ENCODE measurements at regions not wholly inside any gene's neighbourhood (a gene's known extent, or its start where the extent isn't known, plus 50 kb on each side); places are given as distances from the start of the nearest gene placed in this dataset.
"Not testable (repeated sequence)": the region's sequence is repeated elsewhere in the genome, so short reads cannot be mapped to it uniquely, and the experiment has no call there.

DNA sequence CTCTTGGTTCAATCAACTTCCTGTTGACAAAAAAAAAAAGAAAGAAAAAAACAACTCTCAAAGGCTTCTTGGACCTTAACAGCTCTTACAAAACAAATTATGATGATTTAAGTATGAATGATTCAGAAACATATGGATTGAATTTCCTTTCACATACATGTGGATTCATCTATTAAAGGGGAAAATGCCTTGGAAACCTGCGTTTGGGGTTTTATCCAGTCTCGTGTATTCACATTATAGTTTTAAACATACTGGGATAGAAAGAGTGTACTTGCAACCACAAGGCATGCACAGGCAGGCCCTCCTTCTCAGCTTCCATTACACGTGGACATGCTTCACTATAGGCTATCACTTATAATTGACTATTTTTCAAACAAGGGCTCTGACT is 286.7 kb downstream of the INHBA start:
- no peak for DNase-seq

DNA sequence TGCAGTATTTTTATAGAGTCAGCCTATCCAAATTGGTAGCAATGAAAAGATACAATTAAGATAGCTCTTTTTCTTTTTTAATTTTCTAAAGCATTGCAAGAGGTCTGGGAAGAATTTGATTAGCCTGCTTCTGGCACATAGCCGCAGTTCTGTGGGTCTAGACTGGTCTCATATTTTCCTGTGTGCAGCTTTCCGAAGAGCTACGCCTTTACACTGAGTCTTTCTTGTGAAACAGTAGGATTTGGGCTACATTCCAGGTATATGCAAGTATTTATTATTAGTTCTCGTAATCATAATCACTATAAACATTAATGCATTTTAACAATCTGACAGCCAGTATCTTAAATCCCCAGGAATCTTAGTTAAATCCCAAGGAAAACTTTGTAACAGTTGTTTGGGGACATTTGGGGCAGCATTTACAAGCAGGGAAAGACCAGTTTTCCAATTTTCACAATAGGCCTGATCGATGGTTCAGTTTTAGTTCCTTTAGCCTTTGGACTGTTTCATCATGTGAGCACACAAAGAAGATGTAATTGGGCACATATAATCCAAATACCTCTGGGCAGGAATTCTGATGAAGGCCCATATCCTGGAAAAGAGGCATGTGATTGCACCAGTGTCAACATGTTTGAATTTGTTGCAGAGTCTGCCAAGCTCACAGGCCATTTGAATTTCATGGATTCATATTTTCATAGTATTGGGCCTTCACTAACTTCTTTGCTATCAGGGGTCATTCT is 287.3 kb downstream of the INHBA start:
- DNase-seq = no peak

DNA sequence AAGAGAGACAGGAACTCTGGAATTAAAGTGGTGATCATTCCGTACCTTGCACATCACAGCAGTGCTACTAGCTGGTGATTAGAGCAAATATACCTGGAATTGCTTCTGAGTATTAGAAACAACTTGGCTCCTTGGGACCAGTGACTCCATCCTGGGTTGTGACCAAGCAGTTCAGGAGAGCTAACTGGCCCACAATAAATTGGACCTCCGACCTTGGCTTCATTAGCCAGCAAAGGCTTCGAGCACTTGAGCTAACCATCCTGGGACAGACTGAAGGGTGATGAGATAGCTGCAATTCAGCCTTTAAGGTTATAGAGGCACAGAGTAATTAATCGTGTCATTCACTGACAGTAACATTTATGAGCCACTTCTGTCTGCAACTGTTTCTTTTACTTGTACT is 287.8 kb downstream of the INHBA start:
- DNase-seq = no peak

DNA sequence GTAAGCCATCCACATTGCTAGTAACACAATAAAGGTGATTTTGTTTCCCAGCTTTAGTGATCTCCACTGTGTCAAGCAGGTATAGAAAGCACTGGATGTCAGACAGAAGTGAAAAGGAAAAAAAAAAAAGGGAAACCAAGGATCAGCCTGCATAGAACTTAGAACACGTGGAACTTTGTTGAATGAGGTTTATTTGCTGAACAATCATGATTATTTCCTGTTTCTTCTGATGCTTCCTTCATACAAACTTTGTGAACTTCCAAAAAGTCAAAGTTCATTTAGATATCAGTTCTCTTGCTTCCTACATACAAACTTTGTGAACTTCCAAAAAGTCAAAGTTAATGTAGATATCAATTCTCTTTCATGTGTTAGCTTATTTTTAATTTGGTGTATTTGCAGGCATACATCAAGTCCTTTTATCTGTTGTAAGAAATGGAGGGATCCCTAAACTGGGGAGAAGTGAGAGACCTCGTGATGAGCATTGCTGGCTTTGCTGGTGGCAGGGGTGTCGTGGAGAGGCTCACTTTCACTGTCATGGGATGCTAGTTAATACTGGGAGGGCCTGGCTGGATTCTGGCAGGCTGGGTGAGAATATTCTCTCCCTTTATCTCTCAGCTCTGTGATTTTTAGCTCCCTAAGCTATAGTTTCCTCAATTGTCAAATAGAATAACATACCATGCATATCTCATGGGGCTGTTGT is 298.4 kb downstream of the INHBA start:
- no peak for DNase-seq

DNA sequence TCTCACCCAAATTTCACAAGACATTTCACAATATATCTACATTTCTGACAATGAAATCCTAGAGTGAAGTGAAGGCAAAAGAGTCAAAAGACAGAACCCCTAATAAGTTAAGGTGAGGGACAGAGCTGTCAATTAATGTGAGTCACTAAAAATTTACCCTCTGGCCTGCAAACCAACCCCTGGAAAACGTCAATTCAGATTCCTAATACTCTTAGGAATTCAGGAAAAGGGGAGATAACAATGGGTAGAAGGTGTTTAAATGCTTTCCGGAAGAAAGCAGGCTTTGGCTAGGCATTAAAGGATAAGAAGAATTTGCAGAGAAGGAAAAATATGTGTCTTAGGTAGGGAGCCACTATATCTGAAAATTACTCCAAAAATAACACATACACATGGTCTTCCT is 299.6 kb downstream of the INHBA start:
- DNase-seq = no peak

DNA sequence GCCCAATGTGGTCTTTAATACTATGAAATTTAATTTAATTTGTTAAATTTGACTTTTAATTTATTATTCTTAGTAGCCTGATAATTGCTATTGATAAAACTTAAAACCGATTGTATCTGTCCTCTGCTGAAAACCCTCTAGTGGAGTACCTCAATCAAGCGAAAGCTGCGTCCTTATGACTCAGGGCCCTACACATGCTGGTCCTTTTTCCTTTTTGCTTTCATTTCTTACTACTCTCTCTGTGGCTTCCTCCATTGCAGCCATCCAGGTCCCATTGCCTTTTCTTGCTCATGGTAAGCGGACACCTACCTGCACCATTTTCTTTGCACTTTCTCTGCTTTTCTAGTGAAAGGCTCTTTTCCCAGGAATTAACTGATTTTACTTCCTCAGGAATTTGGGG is 301.1 kb downstream of the INHBA start:
- no peak for DNase-seq

DNA sequence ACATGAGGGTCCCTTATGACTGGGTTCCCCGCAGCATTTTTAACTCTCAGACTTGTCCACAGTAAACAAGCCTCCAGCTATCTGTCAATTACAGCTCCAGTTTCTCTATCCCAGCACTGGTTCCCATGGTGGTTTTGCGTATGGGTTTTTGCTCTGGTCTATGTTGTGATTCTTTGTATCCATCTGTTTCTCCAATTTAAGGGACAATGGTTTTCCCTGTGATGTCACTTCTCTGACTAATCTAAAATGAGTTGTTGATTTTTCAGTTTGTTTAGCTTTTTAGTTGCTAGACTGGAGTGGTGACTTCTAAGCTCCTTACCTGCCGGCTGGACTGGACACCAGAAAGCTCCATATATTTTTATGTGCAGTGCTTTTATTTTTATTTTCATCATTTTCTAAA is 303.7 kb downstream of the INHBA start:
- no peak for DNase-seq

DNA sequence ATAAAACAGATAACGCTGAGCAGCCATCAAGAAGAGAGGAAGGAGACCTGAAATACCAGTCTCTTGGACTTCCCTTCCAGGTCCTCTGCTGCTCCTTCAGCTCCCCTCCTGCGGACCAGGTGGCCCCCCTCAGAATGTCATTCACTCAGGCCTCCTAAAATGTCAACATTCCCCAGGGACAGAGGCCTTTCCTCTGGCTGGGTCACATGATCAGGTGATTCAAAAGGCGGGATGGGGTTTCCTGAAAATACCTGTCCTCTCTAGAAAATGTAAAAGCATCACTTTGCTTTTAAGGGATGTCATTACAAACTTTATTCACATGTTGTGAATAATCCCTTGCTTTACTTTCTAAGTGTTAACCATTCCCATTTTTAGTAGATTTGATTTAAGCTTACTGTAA is 311.1 kb downstream of the INHBA start:
- DNase-seq = no peak

DNA sequence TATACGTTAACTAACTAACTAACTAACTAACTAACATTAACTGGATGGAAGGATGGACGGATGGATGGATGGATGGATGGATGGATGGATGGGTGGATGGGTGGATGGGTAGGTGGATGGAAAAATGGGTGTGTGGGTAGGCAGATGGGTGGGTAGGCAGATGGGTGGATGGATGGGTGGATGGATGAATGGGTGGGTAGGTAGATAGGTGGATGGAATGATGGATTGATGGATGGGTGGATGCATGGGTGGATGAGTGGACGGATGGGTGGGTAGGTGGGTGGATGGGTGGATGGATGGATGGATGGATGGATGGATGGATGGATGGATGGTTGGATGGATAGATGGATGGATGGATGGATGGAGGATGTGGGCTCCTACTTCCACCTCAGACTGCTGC is 314.0 kb downstream of the INHBA start:
- DNase-seq = not testable (repeated sequence)

DNA sequence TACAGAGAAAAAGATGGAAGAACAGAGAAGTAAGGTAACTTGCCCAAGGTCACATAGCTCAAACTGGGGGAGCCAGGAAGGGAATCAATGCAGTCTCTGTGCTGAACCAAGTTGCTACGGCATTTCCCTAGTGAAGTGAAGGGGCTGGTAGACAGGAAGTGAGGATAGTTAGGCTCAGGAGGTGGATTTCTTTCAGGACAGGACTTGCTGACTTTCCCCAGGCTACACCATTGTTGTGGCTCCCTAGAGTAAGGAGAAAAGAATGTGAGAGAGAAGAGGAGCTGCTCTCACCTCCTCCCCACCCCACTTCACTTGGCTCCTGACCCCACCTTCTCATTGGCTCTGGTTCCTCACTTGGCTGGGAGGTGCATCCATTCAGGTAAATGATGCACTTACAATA is 316.9 kb downstream of the INHBA start:
- DNase-seq = no peak

DNA sequence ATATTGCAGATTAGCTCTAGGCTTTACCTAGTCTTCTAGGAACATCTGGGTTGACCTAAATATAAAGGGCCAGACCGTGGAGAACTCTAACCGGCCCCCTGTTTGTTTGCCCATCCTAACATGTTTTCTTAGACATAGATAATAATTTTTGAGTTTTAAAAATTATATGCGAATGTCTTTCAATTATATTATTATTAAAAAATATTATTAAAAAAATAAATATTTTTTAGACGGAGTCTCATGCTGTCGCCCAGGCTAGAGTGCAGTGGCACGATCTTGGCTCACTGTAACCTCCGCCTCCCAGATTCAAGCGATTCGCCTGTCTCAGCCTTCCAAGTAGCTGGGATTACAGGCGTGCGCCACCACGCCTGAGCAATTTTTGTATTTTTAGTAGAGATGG is 318.5 kb downstream of the INHBA start:
- DNase-seq = no peak

DNA sequence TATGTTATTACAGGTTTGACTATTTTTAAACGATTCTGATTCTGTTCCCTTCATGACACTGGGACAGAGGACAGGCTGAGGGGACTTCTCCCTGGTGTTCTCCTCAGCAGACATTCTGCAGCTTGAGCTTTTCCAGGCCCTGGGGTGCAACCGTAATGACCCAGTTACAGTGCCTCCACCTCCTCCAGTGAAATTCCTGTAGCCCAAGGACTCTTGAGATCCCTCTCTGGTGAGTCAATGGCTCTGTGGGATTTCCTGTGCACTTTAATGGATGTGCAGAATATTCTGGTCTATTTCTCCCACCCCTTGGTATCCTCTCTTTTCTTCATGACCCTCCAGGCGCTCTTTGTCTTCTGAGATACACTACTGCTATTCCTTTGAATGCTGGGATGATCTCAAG is 319.3 kb downstream of the INHBA start:
- no peak for DNase-seq

DNA sequence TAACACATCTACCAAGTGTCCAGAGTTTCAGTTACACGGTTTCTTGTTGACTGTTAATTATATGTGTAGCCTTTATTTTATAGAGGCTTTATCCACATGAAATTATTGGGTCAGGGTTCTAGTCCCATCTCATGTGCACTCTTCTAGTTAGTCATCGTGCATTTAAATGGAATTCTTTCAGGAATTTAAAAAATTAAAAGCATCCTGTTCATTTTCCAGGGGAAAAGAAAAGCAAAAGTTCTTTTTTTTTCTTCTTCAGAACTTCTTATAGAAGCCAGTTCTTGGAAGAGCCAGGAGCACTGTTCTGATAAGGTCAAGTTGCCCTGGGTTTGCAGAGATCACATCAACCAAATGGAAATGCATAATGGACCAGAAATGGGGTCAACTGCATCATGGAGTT is 324.7 kb downstream of the INHBA start:
- DNase-seq = no peak

DNA sequence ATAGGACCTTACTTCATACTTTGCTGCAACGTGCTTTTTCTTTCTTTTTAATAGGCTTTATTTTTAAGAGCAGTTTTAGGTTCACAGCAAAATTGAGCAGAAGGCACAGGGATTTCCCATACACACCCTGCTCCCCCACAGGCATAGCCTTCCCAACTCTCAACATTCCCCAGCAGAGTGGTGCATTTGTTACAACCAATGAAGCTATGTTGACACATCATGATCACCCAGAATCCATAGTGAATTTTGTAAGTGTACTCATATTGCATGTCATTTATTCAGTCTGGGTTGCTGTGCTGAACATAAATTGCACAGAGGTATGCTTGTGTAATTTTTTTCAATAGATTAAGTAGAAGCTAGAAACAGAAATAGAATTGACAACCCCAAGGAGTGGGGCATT is 327.3 kb downstream of the INHBA start:
- no peak for DNase-seq

DNA sequence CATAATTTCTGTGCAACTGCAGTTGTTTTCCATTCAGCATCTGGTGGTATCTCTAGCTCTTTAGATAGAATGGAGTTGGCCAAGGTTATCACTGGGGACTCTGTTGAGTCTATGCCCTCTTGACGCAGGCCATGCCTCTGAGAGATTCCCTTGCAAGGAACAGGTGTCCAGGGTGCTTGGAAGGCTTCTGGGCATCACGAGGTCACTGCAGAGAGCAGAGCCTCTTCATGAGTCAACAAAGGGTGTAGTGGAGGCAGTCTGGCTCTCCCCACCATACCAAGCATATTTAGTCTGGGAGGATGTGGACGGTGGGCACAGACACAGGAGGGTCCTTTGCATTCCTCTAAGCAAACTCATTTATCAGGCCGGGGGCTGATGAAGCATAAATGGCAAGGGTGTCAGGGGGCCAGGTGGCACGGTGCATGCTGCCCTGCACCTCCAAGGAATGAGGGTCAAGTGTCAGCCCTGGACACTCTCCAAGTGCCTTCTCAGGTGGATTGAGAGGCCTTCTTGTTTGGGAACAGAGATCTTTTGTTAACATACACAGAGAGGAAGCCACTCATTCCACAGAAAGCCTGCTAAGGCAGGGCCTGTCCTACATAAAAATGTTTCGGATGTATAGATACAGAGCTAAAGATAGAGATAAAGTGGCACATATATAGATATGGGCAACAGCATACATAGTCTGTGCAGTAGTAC is 328.6 kb downstream of the INHBA start:
- DNase-seq = no peak

DNA sequence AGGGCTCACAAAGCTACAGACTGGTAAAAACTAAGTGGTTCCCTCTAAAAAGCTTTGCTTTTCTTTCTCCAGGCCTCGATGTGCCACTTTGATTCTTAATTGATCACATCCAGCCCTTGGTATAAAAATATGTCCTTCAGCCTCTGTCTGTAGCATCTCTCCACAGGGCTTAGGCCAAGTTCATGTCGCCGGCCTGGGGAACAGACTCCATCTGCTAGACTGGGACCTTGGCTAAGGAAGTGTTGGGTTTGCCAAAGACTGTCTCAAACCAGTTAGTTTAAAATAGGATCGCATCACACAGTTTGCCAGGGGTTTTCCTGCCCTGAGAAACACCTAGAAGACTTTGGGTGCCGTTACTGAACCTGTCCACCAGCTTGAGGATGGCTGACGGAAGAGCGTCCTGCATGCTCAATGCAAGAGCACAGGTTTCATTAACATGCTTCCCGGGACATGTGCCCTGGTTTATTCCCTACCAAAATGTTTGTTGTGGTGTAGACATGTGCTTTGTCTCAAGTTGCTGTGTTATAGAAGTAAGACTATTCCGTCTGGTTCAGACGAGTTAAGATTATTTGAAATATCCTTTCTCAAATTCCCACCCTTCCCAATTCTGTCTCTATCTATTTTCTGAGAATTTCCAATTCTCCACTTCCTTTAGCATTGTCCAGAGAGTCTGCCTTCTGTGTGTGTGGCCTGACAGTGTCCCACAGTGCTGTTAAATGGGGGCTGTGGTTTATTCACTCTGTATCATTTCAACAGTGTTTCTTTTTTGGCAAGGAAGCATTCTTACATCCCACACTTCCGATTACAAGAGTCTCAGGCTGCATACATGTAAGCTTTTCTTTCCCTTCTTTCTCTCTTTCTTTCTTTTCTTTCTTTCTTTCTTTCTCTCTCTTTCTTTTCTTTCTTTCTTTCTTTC is 334.7 kb downstream of the INHBA start:
- no peak for DNase-seq

DNA sequence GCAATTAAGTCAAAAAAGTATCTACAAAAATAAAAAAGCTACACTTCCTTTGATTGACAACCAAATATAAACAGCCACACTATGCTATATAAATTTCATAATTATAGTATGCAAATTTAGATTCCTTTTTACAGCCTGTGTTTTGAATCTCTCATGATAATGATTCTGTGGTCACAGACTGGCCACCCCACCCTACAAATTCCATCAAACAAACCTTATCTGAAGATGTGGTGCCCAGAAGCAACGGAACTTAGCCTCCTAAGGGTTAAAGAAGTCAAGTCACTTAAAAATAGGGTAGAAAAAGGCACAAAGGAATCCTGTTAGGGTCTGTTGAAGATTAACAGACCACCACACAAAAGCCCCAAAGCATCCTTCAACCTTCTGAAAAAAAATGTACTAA is 351.8 kb downstream of the INHBA start:
- DNase-seq = no peak

DNA sequence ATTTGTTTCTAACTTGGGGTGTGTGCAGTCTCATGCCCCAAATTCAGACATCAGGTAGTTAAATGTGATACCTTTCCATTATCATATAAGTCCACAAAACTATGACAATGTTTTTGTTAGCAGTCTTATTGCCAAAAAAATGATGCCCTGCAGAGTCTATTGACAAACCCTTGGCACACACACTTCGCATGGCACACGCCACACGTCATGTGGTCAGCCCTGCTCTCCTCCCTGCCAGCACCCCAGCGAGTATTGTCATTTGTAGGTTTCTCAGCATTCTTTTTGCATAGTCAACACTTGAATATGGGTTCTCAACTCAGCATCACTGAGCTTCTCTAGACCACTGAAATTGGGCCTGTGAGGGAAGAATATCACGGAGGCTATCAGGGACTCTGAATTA is 356.0 kb downstream of the INHBA start:
- no peak for DNase-seq

DNA sequence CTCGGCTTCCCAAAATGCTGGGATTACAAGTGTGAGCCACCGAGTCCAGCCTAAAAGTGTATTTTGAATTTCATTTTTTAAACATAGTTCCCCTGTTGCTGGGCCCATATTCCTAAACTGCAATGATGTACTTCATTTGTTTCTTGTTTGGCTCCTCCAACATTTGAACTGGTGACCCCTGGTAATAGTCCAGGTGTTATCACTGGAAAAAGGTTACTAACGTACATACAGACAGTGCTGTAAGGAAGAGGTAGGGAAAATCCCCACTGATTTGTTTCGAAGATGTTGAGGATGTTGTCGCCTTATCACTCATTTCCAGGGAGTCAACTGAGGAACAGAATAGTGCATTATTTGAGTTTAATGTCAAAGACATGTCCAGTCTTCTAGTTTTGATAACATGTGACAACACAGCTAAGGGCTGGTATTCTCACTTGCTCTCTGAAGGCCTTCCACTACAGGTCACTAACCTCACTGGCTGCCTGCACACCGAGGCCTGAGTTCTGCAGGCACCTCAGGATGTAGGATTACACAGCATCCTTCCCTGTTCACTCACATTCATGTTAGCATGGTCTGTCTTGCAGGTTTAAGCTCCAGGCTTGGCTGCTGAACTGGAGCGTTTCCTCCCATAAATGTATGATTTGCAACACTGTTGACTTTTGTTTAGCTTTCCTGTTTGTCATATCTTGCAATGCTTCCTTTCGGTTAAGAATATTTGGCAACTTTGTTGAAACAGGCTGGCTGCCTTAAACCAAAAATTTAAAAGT is 362.8 kb downstream of the INHBA start:
- no peak for DNase-seq

DNA sequence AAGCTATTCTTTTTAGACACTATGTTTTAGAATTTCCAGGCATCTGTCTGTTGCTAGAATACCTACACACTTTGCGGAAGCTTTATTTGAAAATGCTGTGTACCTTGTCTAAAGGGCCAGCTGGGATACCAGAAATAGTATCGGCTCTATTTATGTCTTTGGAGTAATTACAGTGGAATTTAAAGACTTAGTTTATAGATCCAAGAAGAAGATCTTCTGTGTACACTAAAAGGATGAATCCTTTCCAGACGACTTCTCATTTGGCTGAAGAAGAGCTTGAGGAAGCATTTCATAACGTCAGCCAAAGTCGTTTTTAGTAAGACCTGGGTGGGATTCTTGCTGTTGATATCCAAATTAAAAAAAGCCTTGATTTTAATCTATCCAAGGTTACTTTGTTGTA is 365.9 kb downstream of the INHBA start:
- DNase-seq = no peak

DNA sequence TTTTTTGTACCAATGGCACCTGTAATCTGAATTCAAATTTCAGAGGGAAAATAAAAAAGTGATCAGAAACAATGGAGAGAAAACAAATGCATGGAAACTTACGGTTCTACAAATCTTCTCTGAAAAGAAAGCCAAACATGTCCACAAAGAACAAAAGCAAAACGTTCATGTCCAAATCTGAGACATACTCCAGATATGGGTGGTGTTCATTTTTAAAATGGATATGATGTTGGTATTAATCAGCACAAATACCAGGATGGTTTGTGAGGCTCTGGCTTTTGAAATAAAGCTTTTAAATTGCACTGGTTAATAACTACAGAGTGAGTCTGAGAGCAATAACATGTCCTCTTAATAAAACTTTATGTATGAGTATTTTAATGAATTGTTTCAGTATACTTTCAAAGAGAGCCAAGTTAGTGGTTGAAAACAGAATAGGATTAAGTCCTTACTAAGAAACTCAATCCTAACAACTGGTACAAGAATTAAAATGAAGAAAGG is 366.4 kb downstream of the INHBA start:
- no peak for DNase-seq
